ENCODE measurements at regions not wholly inside any gene's neighbourhood (a gene's known extent, or its start where the extent isn't known, plus 50 kb on each side); places are given as distances from the start of the nearest gene placed in this dataset.

GRCh38 chr10:33027088-33027487 lies 69.1 kb upstream of the ITGB1 start:
- Histone ChIP-seq H3K36me3 (replicated peaks; ENCODE audit: low read depth, low read length) (no peaks in the 10 kb centered on the region), H3K27ac (ENCODE audit: low read length) (no peak overlapping the region), H3K9ac (ENCODE audit: low read length) (no peak overlapping the region), H3K4me3 (ENCODE audit: low read length) (no peak overlapping the region), H3K79me2 (ENCODE audit: low read length) (no peaks in the 10 kb centered on the region), H2AFZ (ENCODE audit: low read depth, low read length) (no peak overlapping the region), H3K27me3 (ENCODE audit: low read depth, low read length) (peaks cover 2% of the 10 kb centered on the region), H4K20me1 (ENCODE audit: insufficient read depth, low read length) (no peaks in the 10 kb centered on the region), H3K9me3 (ENCODE audit: insufficient read depth, low read length) (no peaks in the 10 kb centered on the region), H3K4me2 (ENCODE audit: low read length) (no peak overlapping the region), H3K4me1 (ENCODE audit: low read length) (no peaks in the 10 kb centered on the region)
- no peak for TF ChIP-seq EZH2phosphoT487 (IDR thresholded peaks at IDR 0.05; ENCODE audit: low read depth)
- TF ChIP-seq CTCF (IDR thresholded peaks at IDR 0.05; ENCODE audit: low read depth, low read length), result no peak

GRCh38 chr10:33026422-33026821 lies 68.4 kb upstream of the ITGB1 start:
- Histone ChIP-seq H3K4me2 (ENCODE audit: low read length) (no peak overlapping the region), H3K79me2 (ENCODE audit: low read length) (no peaks in the 10 kb centered on the region), H3K36me3 (replicated peaks; ENCODE audit: low read depth, low read length) (no peaks in the 10 kb centered on the region), H3K9ac (ENCODE audit: low read length) (no peak overlapping the region), H3K4me1 (ENCODE audit: low read length) (no peaks in the 10 kb centered on the region), H2AFZ (ENCODE audit: low read depth, low read length) (no peak overlapping the region), H3K9me3 (ENCODE audit: insufficient read depth, low read length) (no peaks in the 10 kb centered on the region), H3K27me3 (ENCODE audit: low read depth, low read length) (no peaks in the 10 kb centered on the region; the same call in 1 of the 2 replicates), H4K20me1 (ENCODE audit: insufficient read depth, low read length) (no peaks in the 10 kb centered on the region), H3K27ac (ENCODE audit: low read length) (no peak overlapping the region), H3K4me3 (ENCODE audit: low read length) (no peak overlapping the region)
- TF ChIP-seq CTCF (IDR thresholded peaks at IDR 0.05; ENCODE audit: low read depth, low read length), result no peak
- no peak for TF ChIP-seq EZH2phosphoT487 (IDR thresholded peaks at IDR 0.05; ENCODE audit: low read depth)

- no peak overlapping the region for H3K4me3 ChIP-seq (ENCODE audit: low read length)
- no peaks in the 10 kb centered on the region for H4K20me1 ChIP-seq (ENCODE audit: insufficient read depth, low read length)
- no peak overlapping the region for H3K27ac ChIP-seq (ENCODE audit: low read length)
- H3K9me3 ChIP-seq (ENCODE audit: insufficient read depth, low read length), result no peaks in the 10 kb centered on the region
- no peaks in the 10 kb centered on the region for H3K36me3 ChIP-seq (replicated peaks; ENCODE audit: low read depth, low read length)
- no peak overlapping the region for H2AFZ ChIP-seq (ENCODE audit: low read depth, low read length)
- no peak for TF ChIP-seq CTCF (IDR thresholded peaks at IDR 0.05; ENCODE audit: low read depth, low read length)
- TF ChIP-seq EZH2phosphoT487 (IDR thresholded peaks at IDR 0.05; ENCODE audit: low read depth), result no peak
- no peak overlapping the region for H3K4me2 ChIP-seq (ENCODE audit: low read length)
- no peak overlapping the region for H3K9ac ChIP-seq (ENCODE audit: low read length)
- no peaks in the 10 kb centered on the region; the same call in 1 of the 2 replicates for H3K27me3 ChIP-seq (ENCODE audit: low read depth, low read length)
- no peaks in the 10 kb centered on the region for H3K4me1 ChIP-seq (ENCODE audit: low read length)
- H3K79me2 ChIP-seq (ENCODE audit: low read length), result no peaks in the 10 kb centered on the region
Observed at GRCh38 chr10:33025910-33026309, 67.9 kb upstream of the ITGB1 start.

- Histone ChIP-seq H3K27ac (ENCODE audit: low read length) (no peak overlapping the region), H3K36me3 (replicated peaks; ENCODE audit: low read depth, low read length) (no peaks in the 10 kb centered on the region)
- TF ChIP-seq EZH2phosphoT487 (IDR thresholded peaks at IDR 0.05; ENCODE audit: low read depth), result no peak
- TF ChIP-seq CTCF (IDR thresholded peaks at IDR 0.05; ENCODE audit: low read depth, low read length), result no peak
Observed at GRCh38 chr10:33025039-33025438, 67.0 kb upstream of the ITGB1 start.

More at GRCh38 chr10:33025039-33025438, 67.0 kb upstream of the ITGB1 start:
- no peaks in the 10 kb centered on the region for H3K9me3 ChIP-seq (ENCODE audit: insufficient read depth, low read length)
- H2AFZ ChIP-seq (ENCODE audit: low read depth, low read length), result no peak overlapping the region
- no peak overlapping the region for H3K9ac ChIP-seq (ENCODE audit: low read length)
- no peaks in the 10 kb centered on the region for H3K79me2 ChIP-seq (ENCODE audit: low read length)
- no peaks in the 10 kb centered on the region for H4K20me1 ChIP-seq (ENCODE audit: insufficient read depth, low read length)
- H3K27me3 ChIP-seq (ENCODE audit: low read depth, low read length), result no peaks in the 10 kb centered on the region; the same call in 1 of the 2 replicates
- no peaks in the 10 kb centered on the region for H3K4me1 ChIP-seq (ENCODE audit: low read length)
- H3K4me2 ChIP-seq (ENCODE audit: low read length), result no peak overlapping the region
- H3K4me3 ChIP-seq (ENCODE audit: low read length), result no peak overlapping the region
